H9 (cell line): ENCODE measurements at regions not wholly inside any gene's neighbourhood (a gene's known extent, or its start where the extent isn't known, plus 50 kb on each side); places are given as distances from the start of the nearest gene placed in this dataset.

Experiments
- DNase-seq: peaks from one replicate; pipeline ENCODE4 v3.0.0-alpha.2; 2017
- H2AFZ ChIP-seq: one replicate; pipeline ENCODE4 v1.6.1; 2013; ENCODE audit warnings: mild to moderate bottlenecking, low read length, control low read depth, moderate library complexity
- H2AK5ac ChIP-seq: 2 replicates; pipeline ENCODE4 v1.6.1; 2013; ENCODE audit warnings: low read length, control low read depth, mixed read lengths; ENCODE audit not compliant: insufficient read length
- H2BK120ac ChIP-seq: one replicate; pipeline ENCODE4 v1.6.1; 2013; ENCODE audit warnings: low read depth, mild to moderate bottlenecking, low read length, control low read depth, inconsistent platforms; ENCODE audit not compliant: poor library complexity, severe bottlenecking
- H2BK12ac ChIP-seq: 2 replicates; pipeline ENCODE4 v1.6.1; 2013; ENCODE audit warnings: low read length, control low read depth, mixed read lengths, low read depth; ENCODE audit not compliant: insufficient read length
- H2BK15ac ChIP-seq: 2 replicates; pipeline ENCODE4 v1.6.1; 2013; ENCODE audit warnings: low read depth, low read length, control low read depth
- H2BK20ac ChIP-seq: one replicate; pipeline ENCODE4 v1.6.1; 2013; ENCODE audit warnings: low read depth, mild to moderate bottlenecking, low read length, control low read depth, inconsistent platforms; ENCODE audit not compliant: poor library complexity, severe bottlenecking
- H2BK5ac ChIP-seq: 2 replicates; pipeline ENCODE4 v1.6.1; 2013; ENCODE audit warnings: low read length, control low read depth, mixed read lengths; ENCODE audit not compliant: insufficient read length
- H3K14ac ChIP-seq: 2 replicates; pipeline ENCODE4 v1.6.1; 2013; ENCODE audit warnings: low read length, control low read depth; ENCODE audit not compliant: insufficient read depth
- H3K18ac ChIP-seq: 2 replicates; pipeline ENCODE4 v1.6.1; 2013; ENCODE audit warnings: low read depth, mild to moderate bottlenecking, mixed read lengths, low read length, control low read depth; ENCODE audit not compliant: insufficient read length
- H3K23ac ChIP-seq: 2 replicates; pipeline ENCODE4 v1.6.1; 2013; ENCODE audit warnings: low read length, control low read depth, mixed read lengths, low read depth; ENCODE audit not compliant: insufficient read length
- H3K23me2 ChIP-seq: 2 replicates; pipeline ENCODE4 v1.6.1; 2013; ENCODE audit warnings: low read depth, mild to moderate bottlenecking, mixed read lengths, low read length, control low read depth; ENCODE audit not compliant: insufficient read length, poor library complexity, severe bottlenecking
- H3K27ac ChIP-seq: 2 replicates; pipeline ENCODE4 v1.5.1; 2013; ENCODE audit warnings: low read length, control low read depth, mixed read lengths, low read depth; ENCODE audit not compliant: insufficient read length
- H3K27me3 ChIP-seq: 2 replicates; pipeline ENCODE4 v1.6.1; 2013; ENCODE audit warnings: low read length, control low read depth, inconsistent platforms; ENCODE audit not compliant: insufficient read depth
- H3K4ac ChIP-seq: 2 replicates; pipeline ENCODE4 v1.6.1; 2013; ENCODE audit warnings: low read depth, mild to moderate bottlenecking, control low read depth, inconsistent platforms, low read length, moderate library complexity
- H3K4me1 ChIP-seq: 2 replicates; pipeline ENCODE4 v1.6.1; 2013; ENCODE audit warnings: low read length, control low read depth, inconsistent platforms; ENCODE audit not compliant: insufficient read depth
- H3K4me2 ChIP-seq: 2 replicates; pipeline ENCODE4 v1.6.1; 2013; ENCODE audit warnings: low read length, control low read depth, mixed read lengths; ENCODE audit not compliant: insufficient read length, insufficient read depth
- H3K56ac ChIP-seq: 2 replicates; pipeline ENCODE4 v1.6.1; 2013; ENCODE audit warnings: low read depth, mild to moderate bottlenecking, mixed read lengths, low read length, control low read depth; ENCODE audit not compliant: insufficient read length
- H3K79me1 ChIP-seq: 2 replicates; pipeline ENCODE4 v1.6.1; 2013; ENCODE audit warnings: low read depth, mild to moderate bottlenecking, moderate library complexity, low read length, control low read depth, inconsistent platforms; ENCODE audit not compliant: insufficient read depth, poor library complexity, severe bottlenecking
- H3K79me2 ChIP-seq: 2 replicates; pipeline ENCODE4 v1.6.1; 2013; ENCODE audit warnings: low read length, control low read depth, inconsistent platforms; ENCODE audit not compliant: insufficient read depth
- H3K9ac ChIP-seq: 2 replicates; pipeline ENCODE4 v1.6.1; 2013; ENCODE audit warnings: low read length, control low read depth, mixed read lengths; ENCODE audit not compliant: insufficient read length; ENCODE audit errors: extremely low read depth
- H3K9me3 ChIP-seq: one replicate; pipeline ENCODE4 v1.6.1; 2013; ENCODE audit warnings: low read depth, low read length, inconsistent platforms; ENCODE audit not compliant: control insufficient read depth
- H3T11ph ChIP-seq: one replicate; pipeline ENCODE4 v1.6.1; 2013; ENCODE audit warnings: mild to moderate bottlenecking, low read length, control low read depth, inconsistent platforms
- H4K20me1 ChIP-seq: one replicate; pipeline ENCODE4 v1.6.1; 2013; ENCODE audit not compliant: control insufficient read depth, insufficient read length, insufficient read depth
- H4K5ac ChIP-seq: 2 replicates; pipeline ENCODE4 v1.6.1; 2013; ENCODE audit warnings: low read depth, mild to moderate bottlenecking, mixed read lengths, low read length, control low read depth; ENCODE audit not compliant: insufficient read length
- H4K8ac ChIP-seq: replicated peaks from 2 replicates; pipeline ENCODE4 v1.6.1; 2013; ENCODE audit warnings: low read length, control low read depth, mixed read lengths, low read depth; ENCODE audit not compliant: insufficient read length
- H4K91ac ChIP-seq: 2 replicates; pipeline ENCODE4 v1.6.1; 2013; ENCODE audit warnings: low read depth, mild to moderate bottlenecking, moderate library complexity, mixed read lengths, low read length, control low read depth; ENCODE audit not compliant: insufficient read length
- H3K27ac Mint-ChIP-seq, 3 experiments: 2 replicates in 2 of 3; 3 replicates in 1 of 3; pipeline ENCODE4 v1.8.0; 2020 to 2021; ENCODE audit warnings: mixed read lengths in 3 of 3, mild to moderate bottlenecking in 1 of 3, moderate library complexity in 1 of 3
- H3K27me3 Mint-ChIP-seq: 2 replicates; pipeline ENCODE4 v1.8.0; 2021; ENCODE audit warnings: low read depth, mild to moderate bottlenecking, moderate library complexity, mixed read lengths
- H3K36me3 Mint-ChIP-seq, 3 experiments: 2 replicates in 2 of 3; 3 replicates in 1 of 3; pipeline ENCODE4 v1.8.0; 2020 to 2021; ENCODE audit warnings: low read depth in 3 of 3, mixed read lengths in 3 of 3; ENCODE audit not compliant: insufficient read depth in 1 of 3
- H3K4me1 Mint-ChIP-seq, 2 experiments: 2 replicates each; pipeline ENCODE4 v1.8.0; 2020; ENCODE audit warnings: mixed read lengths in 2 of 2
- H3K4me3 Mint-ChIP-seq, 2 experiments: 2 replicates in 1 of 2; 3 replicates in 1 of 2; pipeline ENCODE4 v1.8.0; 2020 to 2021; ENCODE audit warnings: mild to moderate bottlenecking in 2 of 2, mixed read lengths in 2 of 2, moderate library complexity in 1 of 2
- H3K9me3 Mint-ChIP-seq, 2 experiments: 2 replicates in 1 of 2; 3 replicates in 1 of 2; pipeline ENCODE4 v1.8.0; 2020; ENCODE audit warnings: mild to moderate bottlenecking in 2 of 2, mixed read lengths in 2 of 2, moderate library complexity in 1 of 2
- CTCF ChIP-seq: fragments of 200-600 bp; sonication (generic); conservative IDR thresholded peaks from 3 replicates; pipeline ENCODE4 v1.8.0; 2021; ENCODE audit warnings: antibody characterized with exemption, mild to moderate bottlenecking
- WGBS: extraction: QIAGEN DNeasy Blood & Tissue Kit; methylation state at CpG from one replicate; pipeline ENCODE4 v1.1.7; 2013; ENCODE audit warnings: missing lambda C conversion rate, low lambda C conversion rate, mixed read lengths; ENCODE audit not compliant: insufficient read length; ENCODE audit errors: extremely low coverage; 5-methylcytosine and 5-hydroxymethylcytosine counted together

- Histone ChIP-seq H3K79me2 (no peaks in the 10 kb centered on the region), H3K27ac (no peak overlapping the region), H4K20me1 (no peaks in the 10 kb centered on the region), H2BK5ac (no peak overlapping the region), H3T11ph (no peak overlapping the region), H3K18ac (no peak overlapping the region), H4K91ac (no peak overlapping the region), H4K8ac (no peak overlapping the region), H3K4me1 (no peaks in the 10 kb centered on the region), H2BK20ac (no peak overlapping the region), H3K4ac (no peak overlapping the region), H2AK5ac (no peak overlapping the region), H3K14ac (no peak overlapping the region), H2BK12ac (no peak overlapping the region), H4K5ac (no peak overlapping the region), H2BK120ac (no peak overlapping the region), H3K9me3 (no peaks in the 10 kb centered on the region), H2AFZ (no peak overlapping the region), H3K23me2 (no peaks in the 10 kb centered on the region), H3K9ac (no peak overlapping the region), H3K56ac (no peak overlapping the region), H2BK15ac (no peak overlapping the region), H3K79me1 (no peaks in the 10 kb centered on the region), H3K27me3 (no peaks in the 10 kb centered on the region), H3K23ac (no peak overlapping the region), H3K4me2 (no peak overlapping the region)
- no peak overlapping the region for H3K27ac Mint-ChIP-seq
- TF ChIP-seq CTCF: no peak
- no peak for DNase-seq
- no CpG with 5 or more reads among the region's 2 CpGs for WGBS
- H3K4me3 Mint-ChIP-seq: no peak overlapping the region
- H3K27me3 Mint-ChIP-seq: no peaks in the 10 kb centered on the region
- H3K9me3 Mint-ChIP-seq: no peaks in the 10 kb centered on the region
- peaks cover 6% of the 10 kb centered on the region in 2 experiments; a peak in 2 of 4 replicates for H3K4me1 Mint-ChIP-seq
- no peaks in the 10 kb centered on the region for H3K36me3 Mint-ChIP-seq
Measured at GRCh38 chr20:39397646-39398045, 435.5 kb downstream of the DHX35 start.
